Pancreas (tissue), 10 donors: ENCODE measurements at regions not wholly inside any gene's neighbourhood (a gene's known extent, or its start where the extent isn't known, plus 50 kb on each side); places are given as distances from the start of the nearest gene placed in this dataset.

Experiments used
- ATAC-seq, 4 donors: fragments of 200-7000 bp; cut with Tn5 transposase; one replicate each; pipeline versions ENCODE4 v1.8.0 to v1.9.1; 2020; ENCODE audit warnings: mild to moderate bottlenecking in 4 of 4, moderate library complexity in 4 of 4
- DNase-seq, 6 donors: peaks; one replicate each; pipeline ENCODE4 v3.0.0-alpha.2; 2020
- FAIRE-seq: peaks from 2 replicates; lab custom pipeline; 2012; peaks lifted over from hg19 to GRCh38; lab: Jason Lieb, UNC
- H3K27ac ChIP-seq, 4 donors: fragments of 200-600 bp; sonication (generic); 1 replicate in 3 of 4; 2 replicates in 1 of 4; pipeline versions ENCODE4 v1.5.0 to v1.8.0; 2020
- H3K27me3 ChIP-seq, 4 donors: fragments of 200-600 bp; one replicate each; pipeline ENCODE4 v1.8.0; 2021
- H3K36me3 ChIP-seq, 3 donors: fragments of 200-600 bp; sonication (generic) in 1 of 3; one replicate each; pipeline versions ENCODE4 v1.5.0 to v1.8.0; 2020 to 2021
- H3K4me1 ChIP-seq, 3 donors: fragments of 200-600 bp; one replicate each; pipeline ENCODE4 v1.8.0; 2021
- H3K4me3 ChIP-seq, 4 donors: fragments of 200-600 bp; sonication (generic) in 2 of 4; one replicate each; pipeline versions ENCODE4 v1.5.0 to v1.8.0; 2020 to 2021
- H3K9me3 ChIP-seq, 4 donors: fragments of 200-600 bp; one replicate each; pipeline ENCODE4 v1.8.0; 2021
- CTCF ChIP-seq, 4 donors: fragments of 200-600 bp; sonication (generic) in 3 of 4; IDR thresholded peaks; one replicate each; pipeline versions ENCODE4 v1.5.0 to v1.8.0; 2021; ENCODE audit warnings: antibody characterized with exemption in 4 of 4
- WGBS, 2 donors: extraction: QIAGEN DNeasy Blood & Tissue Kit; methylation state at CpG; one replicate each; pipeline ENCODE4 v1.1.7; 2013; 5-methylcytosine and 5-hydroxymethylcytosine counted together
- intact Hi-C, 3 donors: fragments of 100-400 bp; cut with DNase I; formaldehyde crosslinking; loops; one replicate each; pipeline versions ENCODE4 v1.11.1 to v1.14.2; 2022
- donor health status: healthy with polysubstance abuse.
- donor health status: DM: no; HTN: no; CAD: no; lungs with moderate emphysema.
- donor health status: DM: no; HTN: no; CAD: no.
- donor health status: control.
- donor health status: control.
- donor health status: Bipolar disorder and iron deficiency.
- donor health status: DM: yes; HTN: yes; CAD: no.
- donor health status: DM: no; HTN: no; CAD: no.
- donor health status: DM: no; HTN: no; CAD: no.
- donor health status: DM: yes; HTN: yes; CAD: no.

GRCh38 chrX:69321789-69322188 lies 156.5 kb upstream of the PJA1 start:
- H3K4me1 ChIP-seq = no peaks in the 10 kb centered on the region
- no peak for TF ChIP-seq CTCF (IDR thresholded peaks at IDR 0.05)
- H3K4me3 ChIP-seq = no peak overlapping the region
- H3K27me3 ChIP-seq = no peaks in the 10 kb centered on the region
- ATAC-seq = no peak
- WGBS, 2 donors = 60 to 83% methylated on average over 3 of the region's 3 CpGs
- no peak for FAIRE-seq
- no peak overlapping the region for H3K27ac ChIP-seq
- intact Hi-C loops = no loop called here
- no peak for DNase-seq
- no peaks in the 10 kb centered on the region for H3K36me3 ChIP-seq
- no peaks in the 10 kb centered on the region for H3K9me3 ChIP-seq

- Histone ChIP-seq H3K27ac (no peak overlapping the region), H3K4me1 (no peaks in the 10 kb centered on the region), H3K4me3 (no peak overlapping the region), H3K36me3 (no peaks in the 10 kb centered on the region), H3K9me3 (no peaks in the 10 kb centered on the region), H3K27me3 (no peaks in the 10 kb centered on the region)
- FAIRE-seq (no peak), DNase-seq (no peak), ATAC-seq (no peak)
- intact Hi-C loops = no loop called here
- 69 to 80% methylated on average over 5 of the region's 5 CpGs for WGBS, 2 donors
- TF ChIP-seq CTCF (IDR thresholded peaks at IDR 0.05) = no peak
These were observed 155.9 kb upstream of the PJA1 start for GRCh38 chrX:69321006-69321655.

- no peak for DNase-seq
- Histone ChIP-seq H3K27ac (no peak overlapping the region), H3K4me3 (no peak overlapping the region), H3K4me1 (no peaks in the 10 kb centered on the region), H3K36me3 (no peaks in the 10 kb centered on the region), H3K27me3 (no peaks in the 10 kb centered on the region), H3K9me3 (no peaks in the 10 kb centered on the region)
- TF ChIP-seq CTCF (IDR thresholded peaks at IDR 0.05) = no peak
- ATAC-seq = no peak
- no peak for FAIRE-seq
- 38 to 71% methylated on average over 1 of the region's 1 CpG for WGBS, 2 donors
- intact Hi-C loops = no loop called here
These were observed 154.9 kb upstream of the PJA1 start for GRCh38 chrX:69320116-69320515.

GRCh38 chrX:69319376-69319775 lies 154.1 kb upstream of the PJA1 start:
- intact Hi-C loops = no loop called here
- FAIRE-seq (no peak), DNase-seq (no peak)

More at GRCh38 chrX:69319376-69319775, 154.1 kb upstream of the PJA1 start:
- ATAC-seq = no peak
- Histone ChIP-seq H3K4me3 (no peak overlapping the region), H3K36me3 (no peaks in the 10 kb centered on the region), H3K4me1 (no peaks in the 10 kb centered on the region), H3K27me3 (no peaks in the 10 kb centered on the region), H3K27ac (no peak overlapping the region), H3K9me3 (no peaks in the 10 kb centered on the region)
- no peak for TF ChIP-seq CTCF (IDR thresholded peaks at IDR 0.05)
- 85 to 87% methylated on average over 7 of the region's 7 CpGs for WGBS, 2 donors
